Breast epithelium (tissue), 3 donors: ENCODE measurements at regions not wholly inside any gene's neighbourhood (a gene's known extent, or its start where the extent isn't known, plus 50 kb on each side); places are given as distances from the start of the nearest gene placed in this dataset.

ENCODE experiments used
- CTCF ChIP-seq, 3 donors: fragments of 450-650 bp; IDR thresholded peaks; one replicate each; pipeline ENCODE4 v1.5.1; 2016 to 2017; ENCODE audit warnings: antibody characterized with exemption in 3 of 3, mild to moderate bottlenecking in 3 of 3, moderate library complexity in 3 of 3
- POLR2A ChIP-seq: fragments of 450-650 bp; IDR thresholded peaks from one replicate; pipeline ENCODE4 v1.6.1; 2016; ENCODE audit warnings: antibody characterized with exemption, mild to moderate bottlenecking, moderate library complexity

GRCh38 chr4:107278791-107279483 lies 242.8 kb upstream of the DKK2 start:
- no peak for TF ChIP-seq CTCF (IDR thresholded peaks at IDR 0.05)
- TF ChIP-seq POLR2A, result no peak
